ENCODE measurements at regions not wholly inside any gene's neighbourhood (a gene's known extent, or its start where the extent isn't known, plus 50 kb on each side); places are given as distances from the start of the nearest gene placed in this dataset.

DNA sequence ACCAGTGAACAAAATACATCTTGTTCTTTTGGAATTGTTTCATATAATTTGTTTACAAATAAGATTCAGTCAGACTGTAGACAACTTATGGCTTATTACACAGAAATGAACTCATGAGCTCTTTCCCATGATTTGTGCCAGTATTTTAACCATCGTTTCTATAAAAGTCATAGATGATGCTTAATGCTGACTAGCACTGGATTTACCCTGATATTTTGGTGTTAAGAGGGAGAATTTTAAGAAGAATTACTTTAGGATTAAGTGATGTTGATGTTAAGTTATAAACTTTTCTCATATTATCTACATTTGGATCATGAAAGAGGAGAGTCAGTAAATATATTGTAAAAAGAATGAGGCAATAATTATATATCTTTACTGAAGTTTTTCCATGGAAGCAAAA lies 162.7 kb downstream of the POSTN start:
- TF ChIP-seq CTCF (conservative IDR thresholded peaks at IDR 0.05 in 1 of 2, IDR thresholded peaks at IDR 0.05 in 1 of 2; ENCODE audit: low read depth in 1 of 2, low read length in 2 of 2) (no peak), EZH2 (IDR thresholded peaks at IDR 0.05; ENCODE audit: low read length, missing control alignments) (no peak)

Data from fibroblast of lung (primary cell).